Activated T-helper 17 cell treated with anti-CD3 and anti-CD28 coated beads, Interleukin-2, amount 50 U/mL, for 72 hours (primary cell): ENCODE measurements at regions not wholly inside any gene's neighbourhood (a gene's known extent, or its start where the extent isn't known, plus 50 kb on each side); places are given as distances from the start of the nearest gene placed in this dataset.
A peak's percentile ranks its signal among the peaks of the same experiment; 100 is the strongest.

ENCODE experiments used
- ATAC-seq: fragments of 150-1000 bp; cut with Tn5 transposase; replicated peaks from 2 replicates; pipeline ENCODE4 v1.10.0; 2021; ENCODE audit warnings: mild to moderate bottlenecking, moderate library complexity
- H3K27ac Mint-ChIP-seq: one replicate; pipeline ENCODE4 v1.8.0; 2022; ENCODE audit warnings: mixed read lengths
- H3K27me3 Mint-ChIP-seq: one replicate; pipeline ENCODE4 v1.8.0; 2022; ENCODE audit warnings: mixed read lengths
- H3K36me3 Mint-ChIP-seq: one replicate; pipeline ENCODE4 v1.8.0; 2022; ENCODE audit warnings: low read depth, mild to moderate bottlenecking, mixed read lengths
- H3K4me1 Mint-ChIP-seq: one replicate; pipeline ENCODE4 v1.8.0; 2022; ENCODE audit warnings: mixed read lengths
- H3K4me3 Mint-ChIP-seq: one replicate; pipeline ENCODE4 v1.8.0; 2022; ENCODE audit warnings: mild to moderate bottlenecking, mixed read lengths
- H3K9me3 Mint-ChIP-seq: one replicate; pipeline ENCODE4 v1.8.0; 2022; ENCODE audit warnings: mixed read lengths

DNA sequence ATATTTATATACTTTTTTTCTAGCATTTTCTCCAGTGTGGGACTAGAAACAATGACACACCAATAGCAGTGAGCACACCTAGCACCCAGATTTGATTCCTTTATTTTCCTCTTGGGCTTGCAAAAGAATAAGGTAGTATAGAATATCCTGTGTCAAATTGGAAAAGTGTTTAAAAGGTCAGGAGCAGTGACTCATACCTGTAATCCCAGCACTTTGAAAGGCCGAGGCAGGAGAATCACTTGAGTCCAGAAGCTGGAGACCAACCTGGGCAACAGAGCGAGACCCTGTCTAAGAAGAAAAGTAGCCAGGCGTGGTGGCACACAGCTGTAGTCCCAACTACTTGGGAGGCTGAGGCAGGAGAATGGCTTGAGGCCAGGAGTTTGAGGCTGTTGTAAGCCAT lies 53.8 kb upstream of the SGPP1 start:
- Mint-ChIP-seq H3K9me3 (no peaks in the 10 kb centered on the region), H3K27me3 (no peaks in the 10 kb centered on the region), H3K4me3 (no peak overlapping the region), H3K4me1 (no peaks in the 10 kb centered on the region), H3K27ac (no peak overlapping the region), H3K36me3 (no peaks in the 10 kb centered on the region)
- ATAC-seq = no peak

DNA sequence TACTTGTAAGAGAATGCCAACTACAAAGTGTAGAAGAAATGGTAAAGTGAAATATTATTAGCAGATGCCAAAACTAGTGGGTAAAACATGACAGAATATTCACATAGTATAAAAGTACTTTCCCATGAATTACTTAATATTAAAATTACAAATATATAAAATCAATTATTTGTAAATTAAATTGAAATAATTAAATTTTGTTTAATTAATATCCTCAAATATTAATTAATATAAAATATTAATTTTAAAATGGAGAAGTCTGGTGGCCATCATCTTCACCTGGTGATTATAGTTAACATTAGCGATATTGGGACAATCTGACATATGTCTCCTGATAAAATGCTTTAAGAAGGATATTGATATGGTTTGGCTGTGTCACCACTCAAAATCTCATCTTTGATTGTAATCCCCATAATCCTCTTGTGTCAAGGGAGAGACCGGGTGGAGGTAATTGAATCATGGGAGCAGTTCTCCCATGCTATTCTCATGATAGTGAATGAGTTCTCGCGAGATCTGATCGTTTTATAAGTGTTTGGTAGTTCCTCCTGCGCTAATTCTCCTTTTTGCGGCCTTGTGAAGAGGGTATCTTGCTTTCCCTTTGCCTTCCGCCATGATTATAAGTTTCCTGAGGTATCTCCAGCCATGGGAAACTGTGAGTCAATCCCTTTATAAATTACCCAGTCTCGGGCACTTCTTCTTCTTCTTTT lies 55.0 kb upstream of the SGPP1 start:
- no peaks in the 10 kb centered on the region for H3K4me1 Mint-ChIP-seq
- no peak overlapping the region for H3K4me3 Mint-ChIP-seq
- no peaks in the 10 kb centered on the region for H3K9me3 Mint-ChIP-seq
- peaks cover 4% of the 10 kb centered on the region for H3K27me3 Mint-ChIP-seq
- H3K27ac Mint-ChIP-seq = no peak overlapping the region
- no peak for ATAC-seq
- H3K36me3 Mint-ChIP-seq = no peaks in the 10 kb centered on the region

DNA sequence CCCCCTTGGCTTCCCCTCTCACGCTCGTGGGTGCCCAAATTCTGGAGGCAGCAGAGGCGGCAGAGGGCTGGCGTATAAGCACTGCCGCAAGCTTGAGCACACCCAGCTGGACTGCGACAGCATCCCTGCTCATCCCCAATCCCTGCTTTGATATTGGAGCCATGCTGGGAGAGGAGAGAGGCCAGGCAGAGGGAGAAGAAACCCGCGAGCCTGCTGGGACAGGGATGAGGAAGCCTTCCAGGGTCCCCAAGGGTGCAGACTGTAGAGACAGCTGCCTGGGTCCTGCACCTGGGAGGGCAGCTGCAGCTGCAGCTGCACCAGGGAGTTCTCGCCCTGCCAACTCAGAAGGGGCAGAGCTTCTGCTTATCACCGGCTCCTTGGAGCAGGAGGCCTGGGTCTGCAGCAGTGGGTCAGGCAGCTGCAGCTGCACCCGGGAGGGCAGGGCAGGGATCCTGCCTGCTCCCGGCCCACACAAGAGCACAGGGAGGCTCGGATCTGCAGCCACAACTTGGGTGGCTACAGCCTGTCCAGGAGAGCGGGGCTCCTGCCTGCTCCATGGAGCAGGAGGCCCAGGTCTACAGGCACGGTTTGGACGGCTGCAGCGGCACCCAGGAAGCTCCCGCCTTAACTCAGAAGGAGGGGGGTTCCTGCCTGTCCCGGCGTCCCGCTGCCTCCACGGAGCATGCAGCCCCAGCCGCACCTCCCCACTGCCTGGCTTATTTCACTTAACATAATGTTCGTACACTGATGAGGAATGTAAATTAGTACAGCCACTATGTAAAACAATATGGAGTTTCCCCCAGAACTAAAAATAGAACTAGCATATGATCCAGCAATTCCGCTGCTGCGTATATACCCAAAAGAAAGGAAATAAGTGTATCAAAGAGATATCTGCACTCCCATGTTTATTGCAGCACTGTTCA lies 60.4 kb upstream of the SGPP1 start:
- Mint-ChIP-seq H3K4me1 (no peaks in the 10 kb centered on the region), H3K9me3 (no peaks in the 10 kb centered on the region), H3K36me3 (no peaks in the 10 kb centered on the region), H3K4me3 (no peak overlapping the region), H3K27ac (no peak overlapping the region), H3K27me3 (peaks cover 7% of the 10 kb centered on the region)
- no peak for ATAC-seq

- H3K36me3 Mint-ChIP-seq = no peaks in the 10 kb centered on the region
- no peaks in the 10 kb centered on the region for H3K4me1 Mint-ChIP-seq
- no peak for ATAC-seq
- no peak overlapping the region for H3K4me3 Mint-ChIP-seq
- no peaks in the 10 kb centered on the region for H3K9me3 Mint-ChIP-seq
- no peak overlapping the region for H3K27ac Mint-ChIP-seq
- peaks cover 3% of the 10 kb centered on the region for H3K27me3 Mint-ChIP-seq
Measured at GRCh38 chr14:63793376-63793775, 59.4 kb upstream of the SYNE2 start.

- Mint-ChIP-seq H3K4me1 (no peaks in the 10 kb centered on the region), H3K27me3 (no peaks in the 10 kb centered on the region), H3K36me3 (no peaks in the 10 kb centered on the region), H3K9me3 (no peaks in the 10 kb centered on the region), H3K27ac (no peak overlapping the region), H3K4me3 (no peak overlapping the region)
- ATAC-seq = no peak
Measured at GRCh38 chr14:63795532-63795931, 57.3 kb upstream of the SYNE2 start.

DNA sequence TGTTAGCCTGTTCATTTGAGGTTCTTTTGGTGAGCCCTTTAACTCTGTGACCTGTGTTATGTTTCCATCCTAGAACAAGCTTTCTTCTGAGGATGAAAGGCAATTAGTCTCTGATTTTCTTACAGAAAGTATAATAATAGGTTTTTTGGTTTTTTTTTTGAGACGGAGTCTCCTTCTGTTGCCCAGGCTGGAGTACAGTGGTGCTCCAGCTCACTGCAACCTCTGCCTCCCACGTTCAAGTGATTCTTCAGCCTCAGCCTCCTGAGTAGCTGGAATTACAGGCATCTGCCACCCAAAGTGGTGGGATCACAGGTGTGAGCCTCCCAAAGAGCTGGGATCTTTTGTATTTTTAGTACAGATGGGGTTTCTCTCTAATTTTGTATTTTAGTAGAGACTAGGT lies 52.7 kb upstream of the SYNE2 start:
- Mint-ChIP-seq H3K27me3 (no peaks in the 10 kb centered on the region), H3K4me1 (no peaks in the 10 kb centered on the region)

GRCh38 chr14:63800651-63801375 lies 52.0 kb upstream of the SYNE2 start:
- no peak for ATAC-seq
- H3K4me1 Mint-ChIP-seq = no peaks in the 10 kb centered on the region
- no peaks in the 10 kb centered on the region for H3K27me3 Mint-ChIP-seq
- H3K4me3 Mint-ChIP-seq = no peak overlapping the region
- H3K9me3 Mint-ChIP-seq = no peaks in the 10 kb centered on the region
- no peaks in the 10 kb centered on the region for H3K36me3 Mint-ChIP-seq
- H3K27ac Mint-ChIP-seq = no peak overlapping the region

More for the DNA sequence above, 52.7 kb upstream of the SYNE2 start:
- H3K27ac Mint-ChIP-seq = no peak overlapping the region
- no peak for ATAC-seq
- H3K36me3 Mint-ChIP-seq = no peaks in the 10 kb centered on the region
- H3K9me3 Mint-ChIP-seq = no peaks in the 10 kb centered on the region
- peak overlapping the region; percentile 11 for H3K4me3 Mint-ChIP-seq
